ENCODE measurements at regions not wholly inside any gene's neighbourhood (a gene's known extent, or its start where the extent isn't known, plus 50 kb on each side); places are given as distances from the start of the nearest gene placed in this dataset.

DNA sequence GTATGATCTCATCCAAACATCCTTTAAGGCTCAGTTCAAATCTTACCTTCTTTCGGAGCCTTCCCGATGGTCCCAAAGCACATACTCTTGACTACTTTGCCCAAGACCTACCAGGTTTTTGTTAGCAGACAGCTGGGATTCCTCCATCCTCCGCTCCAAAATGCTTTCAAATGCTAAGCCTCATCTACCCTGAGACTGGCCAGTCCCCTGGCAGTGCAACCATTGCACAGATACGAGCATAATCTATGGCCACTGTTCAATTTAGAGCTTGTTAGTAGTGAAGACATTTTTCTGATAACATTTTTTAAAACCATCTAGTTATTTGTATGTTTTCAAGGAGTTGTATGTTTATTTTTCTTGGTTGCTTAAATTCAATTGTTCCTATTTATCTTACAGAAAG lies 264.4 kb upstream of the NR2F2 start:
- H3K27ac ChIP-seq (replicated peaks): no peak overlapping the region
- H3K27me3 ChIP-seq (ENCODE audit: insufficient read depth, poor library complexity, severe bottlenecking): no peaks in the 10 kb centered on the region
- H3K4me3 ChIP-seq (replicated peaks; ENCODE audit: insufficient read depth, low read length): no peak overlapping the region
- no peak for DNase-seq (ENCODE audit: low read depth in 1 of 2, low spot score in 1 of 2)
- no peak for TF ChIP-seq GABPA (IDR thresholded peaks at IDR 0.05; ENCODE audit: low read depth)
- TF ChIP-seq, protein P1, sequence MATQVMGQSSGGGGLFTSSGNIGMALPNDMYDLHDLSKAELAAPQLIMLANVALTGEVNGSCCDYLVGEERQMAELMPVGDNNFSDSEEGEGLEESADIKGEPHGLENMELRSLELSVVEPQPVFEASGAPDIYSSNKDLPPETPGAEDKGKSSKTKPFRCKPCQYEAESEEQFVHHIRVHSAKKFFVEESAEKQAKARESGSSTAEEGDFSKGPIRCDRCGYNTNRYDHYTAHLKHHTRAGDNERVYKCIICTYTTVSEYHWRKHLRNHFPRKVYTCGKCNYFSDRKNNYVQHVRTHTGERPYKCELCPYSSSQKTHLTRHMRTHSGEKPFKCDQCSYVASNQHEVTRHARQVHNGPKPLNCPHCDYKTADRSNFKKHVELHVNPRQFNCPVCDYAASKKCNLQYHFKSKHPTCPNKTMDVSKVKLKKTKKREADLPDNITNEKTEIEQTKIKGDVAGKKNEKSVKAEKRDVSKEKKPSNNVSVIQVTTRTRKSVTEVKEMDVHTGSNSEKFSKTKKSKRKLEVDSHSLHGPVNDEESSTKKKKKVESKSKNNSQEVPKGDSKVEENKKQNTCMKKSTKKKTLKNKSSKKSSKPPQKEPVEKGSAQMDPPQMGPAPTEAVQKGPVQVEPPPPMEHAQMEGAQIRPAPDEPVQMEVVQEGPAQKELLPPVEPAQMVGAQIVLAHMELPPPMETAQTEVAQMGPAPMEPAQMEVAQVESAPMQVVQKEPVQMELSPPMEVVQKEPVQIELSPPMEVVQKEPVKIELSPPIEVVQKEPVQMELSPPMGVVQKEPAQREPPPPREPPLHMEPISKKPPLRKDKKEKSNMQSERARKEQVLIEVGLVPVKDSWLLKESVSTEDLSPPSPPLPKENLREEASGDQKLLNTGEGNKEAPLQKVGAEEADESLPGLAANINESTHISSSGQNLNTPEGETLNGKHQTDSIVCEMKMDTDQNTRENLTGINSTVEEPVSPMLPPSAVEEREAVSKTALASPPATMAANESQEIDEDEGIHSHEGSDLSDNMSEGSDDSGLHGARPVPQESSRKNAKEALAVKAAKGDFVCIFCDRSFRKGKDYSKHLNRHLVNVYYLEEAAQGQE (IDR thresholded peaks at IDR 0.05; ENCODE audit: insufficient replicate concordance, low read depth): no peak
- TF ChIP-seq, protein P2, sequence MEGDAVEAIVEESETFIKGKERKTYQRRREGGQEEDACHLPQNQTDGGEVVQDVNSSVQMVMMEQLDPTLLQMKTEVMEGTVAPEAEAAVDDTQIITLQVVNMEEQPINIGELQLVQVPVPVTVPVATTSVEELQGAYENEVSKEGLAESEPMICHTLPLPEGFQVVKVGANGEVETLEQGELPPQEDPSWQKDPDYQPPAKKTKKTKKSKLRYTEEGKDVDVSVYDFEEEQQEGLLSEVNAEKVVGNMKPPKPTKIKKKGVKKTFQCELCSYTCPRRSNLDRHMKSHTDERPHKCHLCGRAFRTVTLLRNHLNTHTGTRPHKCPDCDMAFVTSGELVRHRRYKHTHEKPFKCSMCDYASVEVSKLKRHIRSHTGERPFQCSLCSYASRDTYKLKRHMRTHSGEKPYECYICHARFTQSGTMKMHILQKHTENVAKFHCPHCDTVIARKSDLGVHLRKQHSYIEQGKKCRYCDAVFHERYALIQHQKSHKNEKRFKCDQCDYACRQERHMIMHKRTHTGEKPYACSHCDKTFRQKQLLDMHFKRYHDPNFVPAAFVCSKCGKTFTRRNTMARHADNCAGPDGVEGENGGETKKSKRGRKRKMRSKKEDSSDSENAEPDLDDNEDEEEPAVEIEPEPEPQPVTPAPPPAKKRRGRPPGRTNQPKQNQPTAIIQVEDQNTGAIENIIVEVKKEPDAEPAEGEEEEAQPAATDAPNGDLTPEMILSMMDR (IDR thresholded peaks at IDR 0.05; ENCODE audit: insufficient read depth, low read length): no peak
- no peak for TF ChIP-seq SPI1 (IDR thresholded peaks at IDR 0.05; ENCODE audit: borderline replicate concordance, low read depth)
- no peak for TF ChIP-seq POLR2AphosphoS5 (IDR thresholded peaks at IDR 0.05; ENCODE audit: low read depth)

DNA sequence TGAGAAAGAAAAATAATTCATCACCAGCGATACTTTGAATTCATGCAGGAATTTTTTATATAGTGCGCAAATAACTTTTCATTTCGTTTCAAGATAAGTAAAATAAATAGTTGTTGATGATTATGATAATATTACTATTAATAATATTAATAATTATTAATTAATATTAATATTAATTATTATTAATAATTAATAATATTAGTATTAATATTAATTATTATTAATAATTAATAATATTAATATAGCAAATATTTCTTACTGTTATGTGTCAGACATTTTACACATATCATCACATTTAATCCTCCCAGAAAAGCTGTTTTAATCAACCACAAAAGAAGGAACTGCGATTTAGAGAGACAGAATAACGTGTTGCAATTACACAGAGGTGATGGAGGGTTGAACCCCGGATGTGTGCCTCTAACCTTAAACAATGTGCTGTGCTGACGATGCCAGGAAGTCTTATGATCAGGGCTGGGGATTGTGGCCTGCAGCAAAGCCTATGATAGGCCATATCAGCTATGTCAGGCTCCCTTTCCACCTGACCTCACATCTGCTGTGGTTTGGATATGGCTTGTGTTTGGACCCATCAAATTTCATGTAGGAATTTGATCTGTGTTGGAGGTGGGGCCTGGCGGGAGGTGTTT lies 263.5 kb upstream of the NR2F2 start:
- DNase-seq (ENCODE audit: low read depth in 1 of 2, low spot score in 1 of 2): peak; percentile 77 to 90
- TF ChIP-seq, protein P2 (IDR thresholded peaks at IDR 0.05; ENCODE audit: insufficient read depth, low read length): no peak
- TF ChIP-seq SPI1 (IDR thresholded peaks at IDR 0.05; ENCODE audit: borderline replicate concordance, low read depth): peak; percentile 93
- TF ChIP-seq, protein P1 (IDR thresholded peaks at IDR 0.05; ENCODE audit: insufficient replicate concordance, low read depth): no peak
- TF ChIP-seq POLR2AphosphoS5 (IDR thresholded peaks at IDR 0.05; ENCODE audit: low read depth): peak; percentile 94
- no peak overlapping the region for H3K4me3 ChIP-seq (replicated peaks; ENCODE audit: insufficient read depth, low read length)
- H3K27ac ChIP-seq (replicated peaks): peak overlapping the region; percentile 65
- no peaks in the 10 kb centered on the region for H3K27me3 ChIP-seq (ENCODE audit: insufficient read depth, poor library complexity, severe bottlenecking)

DNA sequence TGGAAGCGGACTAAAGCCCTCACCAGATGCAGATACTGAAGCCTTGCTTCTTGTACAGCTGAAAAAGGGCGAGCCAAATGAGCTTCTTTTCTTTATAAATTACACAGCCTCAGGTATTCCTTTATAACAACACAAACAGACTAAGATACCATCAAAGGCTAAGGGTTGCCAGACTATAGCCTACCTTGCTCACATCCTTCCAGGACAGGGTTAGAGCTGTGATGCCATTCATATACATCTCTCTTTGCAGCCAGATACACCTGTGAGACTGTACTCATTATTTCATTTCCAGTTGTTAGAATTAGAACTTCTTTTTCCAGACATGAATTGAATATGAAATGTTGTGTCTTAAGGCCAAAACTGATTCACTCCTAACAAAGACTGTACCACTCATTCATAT lies 262.8 kb upstream of the NR2F2 start:
- no peaks in the 10 kb centered on the region for H3K27me3 ChIP-seq (ENCODE audit: insufficient read depth, poor library complexity, severe bottlenecking)
- no peak for TF ChIP-seq SPI1 (IDR thresholded peaks at IDR 0.05; ENCODE audit: borderline replicate concordance, low read depth)
- no peak for TF ChIP-seq GABPA (IDR thresholded peaks at IDR 0.05; ENCODE audit: low read depth)
- no peak for TF ChIP-seq POLR2AphosphoS5 (IDR thresholded peaks at IDR 0.05; ENCODE audit: low read depth)
- TF ChIP-seq, protein P2 (IDR thresholded peaks at IDR 0.05; ENCODE audit: insufficient read depth, low read length): no peak
- TF ChIP-seq, protein P1 (IDR thresholded peaks at IDR 0.05; ENCODE audit: insufficient replicate concordance, low read depth): no peak
- no peak for DNase-seq (ENCODE audit: low read depth in 1 of 2, low spot score in 1 of 2)

More for the DNA sequence above, 262.8 kb upstream of the NR2F2 start:
- Histone ChIP-seq H3K27ac (replicated peaks) (peak overlapping the region; percentile 65), H3K4me3 (replicated peaks; ENCODE audit: insufficient read depth, low read length) (no peak overlapping the region)
